Fibroblast of pulmonary artery (primary cell): ENCODE measurements at regions not wholly inside any gene's neighbourhood (a gene's known extent, or its start where the extent isn't known, plus 50 kb on each side); places are given as distances from the start of the nearest gene placed in this dataset.

Experiments used
- DNase-seq: peaks from one replicate; pipeline ENCODE4 v3.0.0-alpha.2; 2010; ENCODE audit warnings: low read depth
- H3K4me3 ChIP-seq: replicated peaks from 2 replicates; pipeline ENCODE4 v1.5.1; 2011; ENCODE audit warnings: low read depth, mild to moderate bottlenecking, control low read depth, low read length, moderate library complexity
- TF ChIP-seq, protein P1 (sequence below): IDR thresholded peaks from 2 replicates; pipeline ENCODE4 v1.5.1; 2011; ENCODE audit warnings: mild to moderate bottlenecking, control low read depth, low read length, inconsistent platforms; ENCODE audit errors: missing control alignments

DNA sequence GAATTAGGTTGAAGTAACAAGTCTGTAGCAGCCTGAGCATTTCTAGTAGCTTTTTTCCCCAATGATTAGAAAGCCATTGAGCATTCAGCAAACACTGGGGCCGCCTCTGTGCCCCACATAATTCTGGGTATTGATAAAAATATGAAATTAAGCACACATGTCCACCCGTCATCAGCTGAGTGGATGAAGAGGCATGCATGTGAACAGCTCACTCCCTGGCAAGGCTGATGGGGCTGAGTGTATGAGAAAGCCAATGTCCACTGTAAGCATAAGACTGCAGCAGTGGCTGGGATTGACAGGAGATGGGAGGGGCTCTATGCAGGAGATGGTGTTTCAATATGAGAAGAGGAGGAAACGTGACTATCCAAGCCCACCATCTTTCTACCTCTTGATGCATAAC is 124.4 kb upstream of the KLHL29 start:
- TF ChIP-seq, protein P1, sequence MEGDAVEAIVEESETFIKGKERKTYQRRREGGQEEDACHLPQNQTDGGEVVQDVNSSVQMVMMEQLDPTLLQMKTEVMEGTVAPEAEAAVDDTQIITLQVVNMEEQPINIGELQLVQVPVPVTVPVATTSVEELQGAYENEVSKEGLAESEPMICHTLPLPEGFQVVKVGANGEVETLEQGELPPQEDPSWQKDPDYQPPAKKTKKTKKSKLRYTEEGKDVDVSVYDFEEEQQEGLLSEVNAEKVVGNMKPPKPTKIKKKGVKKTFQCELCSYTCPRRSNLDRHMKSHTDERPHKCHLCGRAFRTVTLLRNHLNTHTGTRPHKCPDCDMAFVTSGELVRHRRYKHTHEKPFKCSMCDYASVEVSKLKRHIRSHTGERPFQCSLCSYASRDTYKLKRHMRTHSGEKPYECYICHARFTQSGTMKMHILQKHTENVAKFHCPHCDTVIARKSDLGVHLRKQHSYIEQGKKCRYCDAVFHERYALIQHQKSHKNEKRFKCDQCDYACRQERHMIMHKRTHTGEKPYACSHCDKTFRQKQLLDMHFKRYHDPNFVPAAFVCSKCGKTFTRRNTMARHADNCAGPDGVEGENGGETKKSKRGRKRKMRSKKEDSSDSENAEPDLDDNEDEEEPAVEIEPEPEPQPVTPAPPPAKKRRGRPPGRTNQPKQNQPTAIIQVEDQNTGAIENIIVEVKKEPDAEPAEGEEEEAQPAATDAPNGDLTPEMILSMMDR = no peak
- DNase-seq = no peak
- H3K4me3 ChIP-seq = no peak overlapping the region

DNA sequence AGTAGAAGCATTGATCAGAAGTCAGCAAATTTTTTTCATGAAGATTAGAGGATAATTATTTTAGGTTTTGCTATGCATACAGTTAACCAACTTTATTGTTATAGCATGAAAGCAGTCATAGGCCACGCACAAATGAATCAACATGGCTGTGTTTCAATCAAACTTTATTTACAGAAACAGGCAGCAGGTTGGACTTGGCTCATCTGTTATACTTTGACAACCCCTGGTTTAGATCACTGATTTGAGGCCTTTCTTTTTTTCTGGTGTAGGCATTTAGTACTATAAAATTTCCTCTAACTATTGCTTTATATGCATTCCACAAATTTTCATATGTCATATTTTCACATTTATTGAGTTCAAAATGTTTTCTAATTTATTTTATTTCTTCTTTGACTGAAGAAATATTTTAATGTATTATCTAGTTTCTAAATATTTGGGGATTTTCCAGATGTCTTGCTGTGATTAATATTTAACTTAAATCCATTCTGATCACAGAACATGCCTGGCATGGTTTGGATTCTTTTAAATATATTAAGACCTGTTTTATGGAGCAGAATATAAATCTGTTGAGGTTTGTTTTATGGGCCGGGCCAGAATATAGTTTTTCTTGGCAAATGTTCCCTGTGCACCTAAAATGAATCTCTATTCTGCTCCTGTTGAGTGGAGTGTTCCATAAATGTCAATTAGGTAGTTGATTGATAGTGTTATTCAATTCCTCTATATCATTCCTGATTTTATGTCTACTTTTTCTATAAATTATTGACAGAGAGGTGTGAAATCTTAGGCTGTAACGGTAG is 116.3 kb upstream of the KLHL29 start:
- TF ChIP-seq, protein P1 = no peak
- DNase-seq = no peak

DNA sequence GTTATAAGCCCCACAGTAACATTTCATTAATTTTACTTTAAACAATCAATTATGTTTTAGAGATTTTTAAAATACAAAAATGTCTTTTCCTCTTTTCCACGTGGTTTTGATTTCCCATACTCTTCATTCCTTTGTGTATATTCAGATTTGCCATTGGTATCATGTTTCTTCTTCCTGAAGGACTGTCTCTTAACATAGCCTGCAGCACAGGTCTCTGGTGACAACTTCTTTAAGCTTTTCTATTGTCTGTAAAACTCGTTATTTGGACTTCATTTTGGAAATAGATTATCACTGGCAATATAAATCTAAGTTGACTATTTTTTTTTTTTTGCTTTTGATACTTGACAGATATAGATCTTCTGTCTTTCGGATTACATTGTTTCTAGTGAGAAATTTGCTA is 115.2 kb upstream of the KLHL29 start:
- no peak overlapping the region for H3K4me3 ChIP-seq
- no peak for DNase-seq
- TF ChIP-seq, protein P1 = no peak

More for the DNA sequence above, 116.3 kb upstream of the KLHL29 start:
- H3K4me3 ChIP-seq = no peak overlapping the region

DNA sequence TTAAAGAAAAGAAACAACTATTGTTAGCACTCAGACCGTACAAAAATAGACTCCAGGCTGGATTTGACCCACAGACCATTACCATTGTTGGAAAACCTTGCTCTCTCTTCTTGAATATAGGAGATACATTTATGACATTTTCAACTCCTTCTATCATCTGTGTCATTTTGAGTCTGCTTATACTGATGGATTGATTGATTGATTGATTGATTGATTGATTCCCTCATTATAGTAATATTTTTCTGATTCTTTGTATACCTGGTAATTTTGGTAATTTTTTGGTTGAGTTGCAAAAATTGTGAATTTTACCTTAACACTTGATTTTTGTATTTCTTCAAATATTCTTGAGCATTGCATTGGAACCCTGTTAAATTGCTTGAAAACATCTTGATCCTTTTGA is 114.2 kb upstream of the KLHL29 start:
- TF ChIP-seq, protein P1 = no peak
- no peak for DNase-seq
- H3K4me3 ChIP-seq = no peak overlapping the region

DNA sequence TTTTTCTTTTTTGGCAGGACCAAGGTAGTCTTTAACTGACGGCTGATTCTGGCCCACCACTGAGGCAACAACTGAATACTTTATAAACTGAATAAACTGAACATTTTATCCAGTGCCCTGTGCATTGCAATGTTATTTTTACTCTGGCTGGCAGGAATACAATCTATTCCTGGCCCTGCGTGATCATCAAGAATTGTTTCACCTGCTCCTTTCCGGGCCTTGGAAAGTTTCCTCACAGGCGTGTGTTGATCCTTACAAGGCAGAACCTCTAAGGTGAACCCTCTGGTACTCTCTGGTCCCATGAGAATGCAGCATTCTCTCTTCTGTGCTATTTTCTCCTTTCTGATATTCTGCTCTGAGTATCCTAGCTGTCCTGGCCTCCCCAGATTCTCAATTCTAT is 113.7 kb upstream of the KLHL29 start:
- no peak overlapping the region for H3K4me3 ChIP-seq
- TF ChIP-seq, protein P1 = no peak
- no peak for DNase-seq

DNA sequence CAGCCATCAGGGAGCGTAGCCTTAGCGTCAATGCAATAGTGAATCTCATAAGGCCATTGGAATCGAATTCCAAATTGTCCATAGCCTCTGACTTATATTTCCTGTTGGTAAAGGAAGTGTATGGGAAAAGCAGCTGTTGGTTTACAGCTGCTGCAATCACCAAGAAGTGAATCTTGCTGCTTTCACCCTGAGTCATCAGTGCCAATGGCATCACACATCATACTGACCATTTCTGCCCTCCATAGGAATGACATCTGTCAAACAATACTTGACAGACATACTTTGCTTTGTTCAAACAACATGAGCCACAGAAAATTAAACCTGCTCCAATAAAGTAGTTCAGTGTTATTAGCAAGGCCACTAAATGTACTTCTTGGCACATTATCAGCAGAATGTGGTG is 111.2 kb upstream of the KLHL29 start:
- TF ChIP-seq, protein P1 = no peak
- no peak for DNase-seq
- H3K4me3 ChIP-seq = no peak overlapping the region

DNA sequence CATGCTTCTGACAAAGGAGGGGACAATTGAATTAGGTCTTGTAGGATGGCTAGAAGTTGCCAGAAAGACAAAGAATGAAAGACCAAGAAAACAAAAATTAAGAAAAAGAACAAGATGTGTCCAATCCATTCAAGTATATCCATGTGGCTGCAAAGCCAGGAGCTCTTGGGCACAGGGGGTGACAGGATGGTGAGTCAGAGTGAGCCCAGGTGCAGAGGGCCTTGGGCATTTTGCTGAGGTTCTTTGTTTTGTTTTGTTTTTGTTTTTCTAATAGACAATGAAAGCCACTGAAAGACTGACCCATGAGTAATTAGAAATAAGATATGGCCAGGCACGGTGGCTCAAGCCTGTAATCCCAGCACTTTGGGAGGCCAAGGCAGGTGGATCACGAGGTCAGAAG is 104.6 kb upstream of the KLHL29 start:
- TF ChIP-seq, protein P1 = no peak
- DNase-seq = no peak

More for the DNA sequence above, 104.6 kb upstream of the KLHL29 start:
- H3K4me3 ChIP-seq = no peak overlapping the region
